NCI-H524 (cell line): ENCODE measurements at regions not wholly inside any gene's neighbourhood (a gene's known extent, or its start where the extent isn't known, plus 50 kb on each side); places are given as distances from the start of the nearest gene placed in this dataset.

Experiments used
- DNase-seq, 2 experiments: peaks; one replicate each; lab custom pipeline; 2025; lab: John Stamatoyannopoulos, UW

DNA sequence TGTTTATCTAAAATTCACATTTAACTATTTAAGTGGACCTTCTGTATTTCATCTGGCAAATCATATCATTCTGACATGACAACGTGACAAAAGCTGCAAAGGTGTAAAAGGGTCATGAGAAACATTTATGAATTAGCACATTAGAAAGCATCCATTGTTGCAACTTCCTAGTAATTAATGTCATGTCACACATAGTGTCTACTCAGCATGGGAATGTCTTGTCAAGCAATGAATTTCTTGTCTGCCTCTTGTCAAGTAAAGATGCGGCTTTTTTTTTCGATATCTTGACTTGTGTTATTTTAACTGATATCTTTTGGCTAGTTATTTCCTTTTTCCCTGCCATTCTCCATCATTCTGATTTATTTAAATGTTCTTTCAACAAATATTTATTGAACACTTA lies 463.5 kb upstream of the CXorf51B start:
- DNase-seq = no peak

DNA sequence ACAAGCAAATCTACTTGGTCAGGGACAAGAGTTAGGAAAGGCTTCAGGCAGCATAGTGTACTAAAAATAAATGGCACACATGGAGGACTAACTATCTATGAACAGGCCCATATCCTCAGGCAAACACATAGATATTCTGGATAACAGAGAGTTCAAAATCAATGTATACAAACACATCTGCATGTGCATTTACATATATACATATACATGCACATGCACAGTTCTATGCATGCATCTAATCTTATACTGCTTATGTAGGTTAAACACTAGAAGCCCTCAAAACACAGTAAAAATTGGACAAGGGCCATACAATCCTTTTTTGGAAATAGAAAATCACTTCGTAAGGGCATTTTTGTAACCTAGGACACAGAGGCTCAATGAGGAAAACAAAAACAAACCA lies 458.0 kb upstream of the CXorf51B start:
- DNase-seq = no peak

DNA sequence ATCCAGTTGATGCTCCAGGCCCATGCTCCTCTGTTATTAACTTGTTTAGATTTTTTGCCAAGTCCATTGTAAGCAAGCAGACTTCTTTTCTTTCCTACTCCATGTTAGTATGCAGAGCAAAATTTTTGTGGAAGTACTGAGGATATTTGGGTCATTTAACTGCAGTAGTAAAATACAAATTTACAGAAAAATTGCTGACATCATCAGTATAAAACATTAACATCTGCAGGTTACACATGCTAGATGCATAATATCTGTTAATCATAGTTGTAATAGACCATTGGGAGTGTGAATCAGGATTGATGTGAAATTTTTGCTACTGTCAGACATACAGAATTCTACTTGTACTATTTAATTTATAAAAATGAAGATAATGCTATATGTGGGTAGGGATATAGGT lies 454.1 kb upstream of the CXorf51B start:
- no peak for DNase-seq

DNA sequence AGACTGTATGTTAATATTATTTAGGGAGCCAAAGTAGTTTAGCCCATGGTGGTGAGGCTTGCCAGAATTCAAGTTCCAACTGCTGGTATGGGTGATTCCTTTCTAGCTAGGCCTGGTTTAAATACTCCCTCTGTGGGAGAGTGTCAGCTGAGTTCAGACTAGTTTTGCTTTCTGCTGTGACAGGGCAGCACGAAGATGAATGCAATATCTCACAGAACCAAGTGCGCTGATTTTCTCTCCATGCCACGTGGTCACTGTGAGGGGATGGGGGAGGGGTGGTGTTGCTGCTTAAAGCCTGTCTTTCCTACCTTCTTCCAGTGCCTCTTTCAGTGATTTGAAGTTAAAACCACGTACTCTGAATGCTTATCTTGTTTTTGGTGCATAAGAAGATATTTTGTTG lies 445.7 kb upstream of the CXorf51B start:
- no peak for DNase-seq

DNA sequence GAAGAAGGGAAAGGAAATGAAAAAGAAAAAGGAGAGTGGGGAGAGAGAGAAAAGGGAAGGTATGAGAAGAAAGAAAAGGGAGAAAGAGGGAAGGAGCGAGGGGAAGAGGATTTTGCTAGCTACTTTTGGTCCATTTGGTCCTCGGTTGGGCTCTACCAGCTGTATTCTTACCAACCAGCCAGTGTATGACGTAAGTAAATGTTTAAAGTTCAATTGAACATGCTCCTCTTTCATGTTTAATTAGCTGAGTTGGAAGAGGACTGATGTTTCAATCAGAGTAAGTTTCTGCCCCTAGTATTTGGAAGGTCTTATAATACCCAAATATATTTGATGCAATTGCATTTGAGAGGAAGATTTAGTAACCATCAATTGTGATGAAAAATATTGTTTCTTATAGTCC lies 424.0 kb upstream of the CXorf51B start:
- no peak for DNase-seq

DNA sequence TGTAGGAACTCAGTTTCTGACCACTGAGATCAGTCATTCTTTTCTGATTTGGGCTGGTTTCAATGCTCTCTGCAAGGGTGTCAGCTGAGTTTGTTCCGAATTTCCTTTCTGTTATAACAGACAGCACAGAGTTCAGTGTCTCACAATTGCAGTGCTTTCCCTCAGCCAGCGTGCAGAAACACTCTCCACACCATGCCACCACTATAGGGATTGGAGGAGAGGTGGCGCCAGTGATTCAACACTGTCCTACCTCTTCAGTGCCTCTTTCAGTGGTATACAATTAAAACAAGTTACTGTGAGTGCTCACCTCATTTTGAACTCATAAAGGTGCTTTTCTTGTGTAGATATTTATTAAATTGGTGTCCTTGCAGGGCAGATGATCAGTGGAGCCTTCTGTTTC lies 413.2 kb upstream of the CXorf51B start:
- no peak for DNase-seq

DNA sequence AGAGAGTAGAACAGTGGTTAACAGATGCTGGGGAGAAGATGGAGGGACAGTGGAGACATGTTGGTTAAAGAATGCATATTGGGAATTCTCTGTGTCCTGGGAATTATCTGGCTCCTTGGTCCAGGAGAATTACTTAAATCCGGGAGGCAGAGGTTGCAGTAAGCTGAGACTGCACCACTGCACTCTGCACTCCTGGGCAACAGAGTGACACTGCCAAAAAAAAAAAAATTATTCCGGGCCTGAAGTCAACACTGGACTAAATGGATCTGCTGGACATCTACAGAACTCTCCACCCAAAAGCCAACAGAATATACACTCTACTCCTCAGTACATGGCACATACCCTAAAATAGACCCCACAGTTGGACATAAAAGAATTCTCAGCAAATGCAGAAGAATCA lies 400.0 kb upstream of the CXorf51B start:
- no peak for DNase-seq

DNA sequence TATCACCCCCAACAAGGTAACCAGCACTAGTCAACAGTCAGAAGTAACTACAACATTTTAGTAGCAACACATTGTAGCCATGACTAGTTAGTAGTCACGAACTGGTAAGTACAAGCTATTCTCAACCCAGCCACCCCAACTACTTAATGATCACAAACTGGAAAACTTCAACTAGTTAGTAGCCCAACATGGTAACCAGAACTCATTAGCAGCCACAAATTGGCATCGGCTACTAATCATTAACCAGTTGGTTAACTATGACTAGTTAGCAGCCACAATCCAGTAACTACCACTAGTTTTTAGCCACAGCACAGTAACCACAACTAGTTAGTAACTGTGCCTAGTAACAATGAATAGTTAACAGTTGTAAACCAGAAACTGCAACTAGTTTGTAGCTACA lies 385.1 kb upstream of the CXorf51B start:
- no peak for DNase-seq

DNA sequence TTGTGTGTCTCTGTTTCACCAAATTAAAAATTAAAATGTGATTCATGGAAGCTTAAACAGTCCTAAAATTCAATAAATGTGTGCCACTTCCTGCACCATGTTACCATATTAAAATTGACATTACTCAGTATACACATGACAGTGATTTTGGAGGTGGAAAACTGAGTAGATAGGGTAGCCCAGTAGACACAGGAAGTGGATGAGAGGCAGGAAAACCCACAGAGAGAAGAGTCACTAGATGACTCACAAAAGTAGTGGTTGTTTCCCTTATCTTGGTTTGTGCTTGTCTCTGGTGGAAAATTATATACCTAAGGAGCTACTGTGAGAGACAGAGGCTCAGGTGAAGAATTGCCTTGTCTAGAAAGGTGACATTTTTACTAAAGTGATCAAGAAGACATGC lies 375.8 kb upstream of the CXorf51B start:
- DNase-seq = no peak

DNA sequence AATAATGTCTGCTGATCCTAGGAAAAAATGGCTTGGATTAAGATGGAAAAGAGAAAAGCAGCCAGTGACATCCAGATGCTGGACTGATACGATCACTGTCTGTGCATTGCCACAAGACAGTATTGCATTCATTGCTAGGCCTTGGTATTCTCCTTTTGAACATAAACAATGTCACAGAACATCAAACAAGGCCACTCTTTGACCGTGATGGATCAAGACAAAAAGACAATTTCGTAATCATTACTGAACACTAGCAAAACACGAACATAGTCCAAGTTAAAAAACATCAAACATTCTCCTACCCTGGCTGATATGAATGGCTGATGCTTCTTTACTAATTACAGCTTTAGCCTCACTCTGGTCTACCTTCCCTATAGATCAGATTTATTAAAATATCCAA lies 374.1 kb upstream of the CXorf51B start:
- no peak for DNase-seq

DNA sequence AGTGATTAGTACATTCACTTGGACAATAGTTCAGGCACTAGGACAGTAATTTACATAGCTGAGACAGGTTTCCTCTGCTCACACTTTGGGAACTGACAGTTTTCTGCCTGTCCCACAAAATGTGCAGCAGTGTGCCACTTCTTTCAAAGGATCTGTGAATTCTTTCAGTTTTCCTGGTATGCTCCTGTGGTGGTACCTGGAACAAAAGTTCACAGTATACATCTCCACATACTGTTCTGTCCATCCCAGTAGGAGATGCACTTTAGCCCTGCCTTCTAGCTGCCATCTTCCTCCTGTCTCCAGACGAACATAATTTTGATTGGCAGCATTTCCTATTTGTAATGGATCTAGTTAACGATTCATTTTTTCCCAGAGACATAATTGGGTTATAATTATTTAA lies 360.8 kb upstream of the CXorf51B start:
- no peak for DNase-seq

DNA sequence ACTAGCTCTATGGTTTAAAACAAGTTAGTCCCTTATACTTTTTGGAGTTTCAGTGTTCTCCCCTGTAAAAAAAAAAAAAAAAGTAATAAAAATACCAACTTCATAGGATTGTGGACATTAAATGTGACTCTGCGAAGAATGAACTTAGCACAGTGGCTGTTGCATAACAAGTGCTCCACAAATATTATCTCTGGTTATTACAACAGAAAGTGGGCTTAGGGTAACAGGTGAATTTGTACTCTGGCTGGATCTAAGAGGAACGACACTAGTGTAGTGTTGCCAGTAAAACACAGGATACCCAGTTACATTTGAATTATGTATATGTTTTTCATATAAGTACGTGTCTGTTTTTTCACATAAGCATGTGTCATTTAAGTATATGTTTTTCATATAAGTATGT lies 360.3 kb upstream of the CXorf51B start:
- no peak for DNase-seq

DNA sequence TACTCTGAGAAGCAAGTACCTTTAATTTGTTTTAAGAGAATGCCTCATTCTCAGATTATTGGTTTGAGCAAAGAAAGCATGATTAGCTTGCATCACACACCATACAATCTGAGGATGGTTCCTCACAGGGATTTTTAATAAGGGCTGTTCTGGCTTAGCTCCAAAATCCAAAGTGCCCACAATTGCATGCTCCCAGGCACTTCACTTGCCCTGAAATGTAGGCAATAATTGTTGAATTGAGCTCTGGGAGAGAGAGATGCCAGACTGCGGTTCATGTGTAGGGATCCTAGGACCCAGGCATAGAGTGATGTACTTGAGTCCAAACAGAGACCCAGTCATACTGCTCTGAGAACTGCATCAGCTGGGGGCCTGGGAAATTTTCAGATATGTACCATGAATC lies 358.4 kb upstream of the CXorf51B start:
- DNase-seq = no peak

DNA sequence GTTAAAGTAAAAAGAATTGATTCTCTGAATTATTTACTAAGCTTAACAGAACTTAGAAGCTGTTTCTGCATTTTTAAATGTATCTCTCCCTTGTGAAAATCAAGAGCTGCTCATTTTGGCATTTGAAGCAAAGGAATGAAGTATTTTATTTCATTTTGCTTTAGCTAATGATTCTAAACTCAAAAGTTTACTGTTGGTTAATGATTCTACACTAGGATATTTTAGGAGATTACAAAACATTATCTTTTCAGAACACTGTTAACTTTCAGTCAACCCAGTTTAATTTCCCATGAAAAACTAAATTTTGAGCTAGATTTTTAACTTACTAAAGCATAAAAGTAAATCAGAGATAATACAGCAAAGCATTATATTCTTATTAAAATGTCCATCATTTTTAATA lies 355.2 kb upstream of the CXorf51B start:
- no peak for DNase-seq

DNA sequence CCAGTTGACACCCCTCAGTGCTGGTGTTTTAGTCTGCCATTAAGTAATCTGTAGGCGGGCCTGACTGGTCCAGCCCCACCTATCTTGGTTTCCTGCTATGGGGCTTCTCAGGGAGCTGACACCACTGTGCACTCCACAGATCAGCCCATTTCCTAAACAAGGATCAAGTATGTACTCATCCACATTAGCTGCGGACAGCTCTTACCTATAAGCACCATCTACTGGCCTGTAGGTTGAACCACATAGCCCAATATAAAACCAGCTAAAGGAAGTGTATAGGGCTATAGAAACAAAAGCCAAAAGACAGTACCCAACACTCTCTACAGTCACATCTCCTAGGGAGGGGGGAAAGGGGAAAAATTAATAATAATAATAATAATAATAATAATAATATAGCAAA lies 353.5 kb upstream of the CXorf51B start:
- peak in 1 of 2 experiments; percentile 28 for DNase-seq

DNA sequence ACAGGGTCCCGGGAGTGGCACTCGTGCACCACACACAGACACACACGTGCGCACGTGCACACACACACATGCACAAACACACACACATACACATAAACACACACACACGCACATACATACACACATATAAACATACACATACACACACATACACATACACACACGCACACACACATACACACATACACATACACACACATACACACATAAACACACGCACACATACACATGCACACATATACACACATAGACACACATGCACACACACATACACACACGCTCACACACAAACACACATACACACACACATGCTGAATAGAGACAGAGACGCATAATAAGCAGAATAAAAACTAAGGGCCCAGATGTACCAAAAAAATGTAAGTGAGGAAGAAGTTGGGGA lies 332.2 kb upstream of the CXorf51B start:
- no peak for DNase-seq

DNA sequence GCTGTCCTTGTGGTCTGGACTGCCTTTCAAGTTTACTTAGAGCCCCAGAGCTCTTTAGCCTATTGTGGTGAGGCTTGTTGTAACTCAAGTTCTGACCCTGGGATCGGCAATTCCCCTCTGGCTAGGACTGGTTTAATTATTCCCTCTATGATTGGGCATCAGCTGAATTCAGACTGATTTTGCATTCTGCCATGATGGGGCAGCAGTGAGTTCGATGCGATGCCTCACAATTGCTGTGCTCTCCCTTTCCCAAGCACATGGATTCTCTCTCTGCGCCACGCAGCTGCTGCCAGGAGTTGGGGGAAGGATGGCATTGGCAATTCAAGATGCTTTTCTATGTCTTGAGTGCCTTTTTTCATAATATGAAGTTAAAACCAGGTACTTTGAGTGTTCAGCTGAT lies 327.8 kb upstream of the CXorf51B start:
- DNase-seq = peak in 1 of 2 experiments; percentile 9
